ENCODE measurements at regions not wholly inside any gene's neighbourhood (a gene's known extent, or its start where the extent isn't known, plus 50 kb on each side); places are given as distances from the start of the nearest gene placed in this dataset.

- Histone ChIP-seq H3K23ac (ENCODE audit: low read depth, low read length, poor library complexity) (no peak overlapping the region), H4K91ac (ENCODE audit: low read depth, low read length, poor library complexity) (no peak overlapping the region), H2AK5ac (ENCODE audit: low read depth, low read length) (no peak overlapping the region), H2BK5ac (ENCODE audit: low read length) (no peak overlapping the region), H2BK15ac (ENCODE audit: low read length) (no peak overlapping the region), H3K9ac (ENCODE audit: low read depth, low read length, poor library complexity) (no peak overlapping the region), H2AFZ (ENCODE audit: low read length) (no peak overlapping the region), H3K79me1 (ENCODE audit: low read depth, low read length) (no peaks in the 10 kb centered on the region), H3K18ac (ENCODE audit: low read length) (peak overlapping the region; percentile 11), H3K4me2 (ENCODE audit: insufficient read depth, low read length, poor library complexity, severe bottlenecking) (no peak overlapping the region), H3K4me3 (ENCODE audit: low read length in 2 of 2) (no peak overlapping the region), H3K4me1 (ENCODE audit: control insufficient read depth in 2 of 2, insufficient read depth in 1 of 2, low read depth in 1 of 2, low read length in 2 of 2) (no peaks in the 10 kb centered on the region), H3K27me3 (ENCODE audit: control insufficient read depth in 3 of 3, insufficient read depth in 3 of 3, low read depth in 1 of 3, low read length in 3 of 3) (peaks cover 0 to 22% (median 10%) of the 10 kb centered on the region in 3 experiments), H2BK12ac (ENCODE audit: low read length) (peak overlapping the region; percentile 59), H4K8ac (ENCODE audit: low read depth, low read length) (no peak overlapping the region), H3K4ac (ENCODE audit: low read length) (no peak overlapping the region), H3K14ac (ENCODE audit: low read length) (no peak overlapping the region), H3K9me3 (replicated peaks in 1 of 2; ENCODE audit: control insufficient read depth in 2 of 2, insufficient read depth in 1 of 2, low read depth in 1 of 2, low read length in 2 of 2) (peaks cover 0 to 2% of the 10 kb centered on the region in 2 donors), H3K36me3 (replicated peaks in 1 of 2; ENCODE audit: control insufficient read depth in 2 of 2, insufficient read depth in 2 of 2, low read length in 2 of 2) (no peaks in the 10 kb centered on the region), H3K27ac (replicated peaks; ENCODE audit: low read length) (no peak overlapping the region), H2BK120ac (ENCODE audit: low read depth, low read length) (no peak overlapping the region)
- no peak for DNase-seq (ENCODE audit: low spot score)
- no CpG with 5 or more reads among the region's 5 CpGs for WGBS, 2 donors (ENCODE audit: extremely low coverage in 2 of 2, insufficient read length in 2 of 2, insufficient replicate concordance in 1 of 2)
Measured at GRCh38 chr4:188279184-188279583, 139.9 kb downstream of the TRIML1 start.

- Histone ChIP-seq H3K27ac (replicated peaks; ENCODE audit: low read length) (no peak overlapping the region), H4K8ac (ENCODE audit: low read depth, low read length) (no peak overlapping the region), H3K9ac (ENCODE audit: low read depth, low read length, poor library complexity) (peak overlapping the region; percentile 66), H2AK5ac (ENCODE audit: low read depth, low read length) (no peak overlapping the region), H2BK120ac (ENCODE audit: low read depth, low read length) (peak overlapping the region; percentile 6), H3K18ac (ENCODE audit: low read length) (peak overlapping the region; percentile 44), H4K91ac (ENCODE audit: low read depth, low read length, poor library complexity) (no peak overlapping the region), H2AFZ (ENCODE audit: low read length) (peak overlapping the region; percentile 72), H3K79me1 (ENCODE audit: low read depth, low read length) (no peaks in the 10 kb centered on the region), H3K4me3 (ENCODE audit: low read length in 2 of 2) (peak overlapping the region in 1 of 2 donors; percentile 68), H3K4ac (ENCODE audit: low read length) (no peak overlapping the region), H2BK15ac (ENCODE audit: low read length) (peak overlapping the region; percentile 8), H3K9me3 (replicated peaks in 1 of 2; ENCODE audit: control insufficient read depth in 2 of 2, insufficient read depth in 1 of 2, low read depth in 1 of 2, low read length in 2 of 2) (peaks cover 0 to 2% of the 10 kb centered on the region in 2 donors), H3K4me1 (ENCODE audit: control insufficient read depth in 2 of 2, insufficient read depth in 1 of 2, low read depth in 1 of 2, low read length in 2 of 2) (no peaks in the 10 kb centered on the region), H3K14ac (ENCODE audit: low read length) (no peak overlapping the region), H3K23ac (ENCODE audit: low read depth, low read length, poor library complexity) (no peak overlapping the region), H3K36me3 (replicated peaks in 1 of 2; ENCODE audit: control insufficient read depth in 2 of 2, insufficient read depth in 2 of 2, low read length in 2 of 2) (no peaks in the 10 kb centered on the region), H2BK12ac (ENCODE audit: low read length) (no peak overlapping the region), H2BK5ac (ENCODE audit: low read length) (no peak overlapping the region), H3K27me3 (ENCODE audit: control insufficient read depth in 3 of 3, insufficient read depth in 3 of 3, low read depth in 1 of 3, low read length in 3 of 3) (peaks cover 0 to 22% (median 10%) of the 10 kb centered on the region in 3 experiments), H3K4me2 (ENCODE audit: insufficient read depth, low read length, poor library complexity, severe bottlenecking) (peak overlapping the region; percentile 44)
- no CpG with 5 or more reads among the region's 55 CpGs for WGBS, 2 donors (ENCODE audit: extremely low coverage in 2 of 2, insufficient read length in 2 of 2, insufficient replicate concordance in 1 of 2)
- DNase-seq (ENCODE audit: low spot score) = no peak
Measured at GRCh38 chr4:188282471-188283232, 143.4 kb downstream of the TRIML1 start.

DNA sequence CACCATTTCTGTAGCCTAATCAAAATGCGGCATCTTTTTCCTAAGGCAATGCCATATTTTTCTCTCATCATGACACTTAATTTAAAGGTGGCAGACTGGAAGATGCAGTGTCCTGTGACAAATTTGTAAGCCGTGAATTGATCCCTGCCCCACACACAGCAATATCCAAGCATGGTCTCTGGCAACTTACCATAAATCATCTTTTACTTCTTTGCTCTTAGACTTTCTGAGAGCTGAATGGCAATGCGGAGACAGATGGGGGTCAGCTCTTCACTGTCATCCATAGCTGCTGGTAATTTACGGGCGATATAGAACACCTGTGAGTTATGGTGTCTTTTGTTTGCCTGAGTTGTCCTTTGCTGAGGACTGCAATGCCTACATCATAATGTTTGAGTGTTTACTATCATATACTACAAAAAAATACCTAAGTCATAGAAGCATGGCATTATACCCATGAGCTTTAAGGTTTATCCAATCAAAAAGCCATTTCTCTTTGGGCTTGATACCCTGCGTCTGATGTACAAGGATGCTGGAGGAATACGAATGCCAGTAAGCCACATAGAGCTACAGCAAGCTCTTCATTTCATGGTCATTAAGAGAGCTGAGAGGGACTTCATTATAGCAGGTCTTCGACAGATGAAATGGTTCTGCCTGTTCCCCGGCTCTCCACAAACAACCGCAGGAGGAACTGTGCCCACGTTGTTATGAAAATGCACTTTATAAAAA is 148.1 kb downstream of the TRIML1 start:
- H2BK5ac ChIP-seq (ENCODE audit: low read length) = no peak overlapping the region
- no peak overlapping the region for H2AK5ac ChIP-seq (ENCODE audit: low read depth, low read length)
- H3K9ac ChIP-seq (ENCODE audit: low read depth, low read length, poor library complexity) = no peak overlapping the region
- H3K23ac ChIP-seq (ENCODE audit: low read depth, low read length, poor library complexity) = no peak overlapping the region
- H4K91ac ChIP-seq (ENCODE audit: low read depth, low read length, poor library complexity) = no peak overlapping the region
- peaks cover 0 to 18% (median 6%) of the 10 kb centered on the region in 3 experiments for H3K27me3 ChIP-seq (ENCODE audit: control insufficient read depth in 3 of 3, insufficient read depth in 3 of 3, low read depth in 1 of 3, low read length in 3 of 3)
- no peak overlapping the region for H2BK15ac ChIP-seq (ENCODE audit: low read length)
- H3K4me2 ChIP-seq (ENCODE audit: insufficient read depth, low read length, poor library complexity, severe bottlenecking) = no peak overlapping the region
- no peaks in the 10 kb centered on the region for H3K79me1 ChIP-seq (ENCODE audit: low read depth, low read length)
- H2AFZ ChIP-seq (ENCODE audit: low read length) = no peak overlapping the region
- no peak overlapping the region for H3K14ac ChIP-seq (ENCODE audit: low read length)
- H4K8ac ChIP-seq (ENCODE audit: low read depth, low read length) = no peak overlapping the region
- no peak for DNase-seq (ENCODE audit: low spot score)
- H3K9me3 ChIP-seq (replicated peaks in 1 of 2; ENCODE audit: control insufficient read depth in 2 of 2, insufficient read depth in 1 of 2, low read depth in 1 of 2, low read length in 2 of 2) = no peaks in the 10 kb centered on the region
- H3K27ac ChIP-seq (replicated peaks; ENCODE audit: low read length) = no peak overlapping the region
- no peak overlapping the region for H2BK12ac ChIP-seq (ENCODE audit: low read length)
- H3K4me1 ChIP-seq (ENCODE audit: control insufficient read depth in 2 of 2, insufficient read depth in 1 of 2, low read depth in 1 of 2, low read length in 2 of 2) = no peaks in the 10 kb centered on the region
- no peak overlapping the region for H2BK120ac ChIP-seq (ENCODE audit: low read depth, low read length)
- no peak overlapping the region for H3K4ac ChIP-seq (ENCODE audit: low read length)
- WGBS, 2 donors (ENCODE audit: extremely low coverage in 2 of 2, insufficient read length in 2 of 2, insufficient replicate concordance in 1 of 2) = no CpG with 5 or more reads among the region's 11 CpGs
- H3K18ac ChIP-seq (ENCODE audit: low read length) = no peak overlapping the region
- H3K36me3 ChIP-seq (replicated peaks in 1 of 2; ENCODE audit: control insufficient read depth in 2 of 2, insufficient read depth in 2 of 2, low read length in 2 of 2) = no peaks in the 10 kb centered on the region
- no peak overlapping the region for H3K4me3 ChIP-seq (ENCODE audit: low read length in 2 of 2)

GRCh38 chr4:188289531-188290125 is 150.4 kb downstream of the TRIML1 start:
- Histone ChIP-seq H3K36me3 (replicated peaks in 1 of 2; ENCODE audit: control insufficient read depth in 2 of 2, insufficient read depth in 2 of 2, low read length in 2 of 2) (no peaks in the 10 kb centered on the region), H2BK5ac (ENCODE audit: low read length) (no peak overlapping the region), H3K14ac (ENCODE audit: low read length) (no peak overlapping the region), H3K9me3 (replicated peaks in 1 of 2; ENCODE audit: control insufficient read depth in 2 of 2, insufficient read depth in 1 of 2, low read depth in 1 of 2, low read length in 2 of 2) (no peaks in the 10 kb centered on the region), H3K18ac (ENCODE audit: low read length) (no peak overlapping the region), H3K23ac (ENCODE audit: low read depth, low read length, poor library complexity) (no peak overlapping the region), H2BK12ac (ENCODE audit: low read length) (no peak overlapping the region), H3K4me2 (ENCODE audit: insufficient read depth, low read length, poor library complexity, severe bottlenecking) (no peak overlapping the region), H3K27me3 (ENCODE audit: control insufficient read depth in 3 of 3, insufficient read depth in 3 of 3, low read depth in 1 of 3, low read length in 3 of 3) (no peaks in the 10 kb centered on the region), H3K27ac (replicated peaks; ENCODE audit: low read length) (no peak overlapping the region), H3K4me1 (ENCODE audit: control insufficient read depth in 2 of 2, insufficient read depth in 1 of 2, low read depth in 1 of 2, low read length in 2 of 2) (no peaks in the 10 kb centered on the region), H2BK120ac (ENCODE audit: low read depth, low read length) (no peak overlapping the region), H2AFZ (ENCODE audit: low read length) (no peak overlapping the region), H4K91ac (ENCODE audit: low read depth, low read length, poor library complexity) (no peak overlapping the region), H3K4me3 (ENCODE audit: low read length in 2 of 2) (no peak overlapping the region), H3K79me1 (ENCODE audit: low read depth, low read length) (no peaks in the 10 kb centered on the region), H3K4ac (ENCODE audit: low read length) (no peak overlapping the region), H2AK5ac (ENCODE audit: low read depth, low read length) (no peak overlapping the region), H3K9ac (ENCODE audit: low read depth, low read length, poor library complexity) (no peak overlapping the region), H4K8ac (ENCODE audit: low read depth, low read length) (no peak overlapping the region), H2BK15ac (ENCODE audit: low read length) (no peak overlapping the region)
- no CpG with 5 or more reads among the region's 5 CpGs for WGBS, 2 donors (ENCODE audit: extremely low coverage in 2 of 2, insufficient read length in 2 of 2, insufficient replicate concordance in 1 of 2)
- DNase-seq (ENCODE audit: low spot score) = no peak

All from neuronal stem cell (in vitro differentiated cells).